ENCODE measurements at regions not wholly inside any gene's neighbourhood (a gene's known extent, or its start where the extent isn't known, plus 50 kb on each side); places are given as distances from the start of the nearest gene placed in this dataset.

GRCh38 chr4:61079976-61080375, 120.2 kb upstream of the ADGRL3 start:
- no peak for DNase-seq

- DNase-seq, result no peak
Observed at GRCh38 chr4:61085534-61085933, 114.6 kb upstream of the ADGRL3 start.

- no peak for DNase-seq
Observed at GRCh38 chr4:61086357-61086756, 113.8 kb upstream of the ADGRL3 start.

- DNase-seq, result no peak
Observed at GRCh38 chr4:61086979-61087378, 113.1 kb upstream of the ADGRL3 start.

GRCh38 chr4:61094854-61095598, 105.1 kb upstream of the ADGRL3 start:
- DNase-seq, result no peak

- DNase-seq, result no peak
Observed at GRCh38 chr4:61128682-61129081, 71.4 kb upstream of the ADGRL3 start.

GRCh38 chr4:61129971-61130370, 70.2 kb upstream of the ADGRL3 start:
- DNase-seq, result no peak

- no peak for DNase-seq
Observed at GRCh38 chr4:61143461-61143860, 56.7 kb upstream of the ADGRL3 start.

- no peak for DNase-seq
Observed at GRCh38 chr4:61149278-61149677, 50.8 kb upstream of the ADGRL3 start.

All from stimulated activated CD4-positive, alpha-beta T cell treated with anti-CD3 and anti-CD28 coated beads, Interleukin-2, amount 100 ng/mL, for 24 hours (primary cell).